Hepatocyte (in vitro differentiated cells): ENCODE measurements at regions not wholly inside any gene's neighbourhood (a gene's known extent, or its start where the extent isn't known, plus 50 kb on each side); places are given as distances from the start of the nearest gene placed in this dataset.

Experiments used
- CTCF ChIP-seq: fragments of 200-600 bp; sonication (generic); IDR thresholded peaks from 2 replicates; pipeline ENCODE4 v1.5.1; 2016; ENCODE audit warnings: antibody characterized with exemption, mild to moderate bottlenecking; ENCODE audit not compliant: poor library complexity
- EZH2 ChIP-seq: fragments of 200-600 bp; sonication (generic); IDR thresholded peaks from 2 replicates; pipeline ENCODE4 v1.6.1; 2016; ENCODE audit warnings: antibody characterized with exemption, mild to moderate bottlenecking, borderline replicate concordance
- EZH2phosphoT487 ChIP-seq: fragments of 200-600 bp; sonication (generic); IDR thresholded peaks from one replicate; pipeline ENCODE4 v1.6.1; 2018; ENCODE audit warnings: antibody characterized with exemption, mild to moderate bottlenecking, low read depth, moderate library complexity; ENCODE audit not compliant: unreplicated experiment, severe bottlenecking

DNA sequence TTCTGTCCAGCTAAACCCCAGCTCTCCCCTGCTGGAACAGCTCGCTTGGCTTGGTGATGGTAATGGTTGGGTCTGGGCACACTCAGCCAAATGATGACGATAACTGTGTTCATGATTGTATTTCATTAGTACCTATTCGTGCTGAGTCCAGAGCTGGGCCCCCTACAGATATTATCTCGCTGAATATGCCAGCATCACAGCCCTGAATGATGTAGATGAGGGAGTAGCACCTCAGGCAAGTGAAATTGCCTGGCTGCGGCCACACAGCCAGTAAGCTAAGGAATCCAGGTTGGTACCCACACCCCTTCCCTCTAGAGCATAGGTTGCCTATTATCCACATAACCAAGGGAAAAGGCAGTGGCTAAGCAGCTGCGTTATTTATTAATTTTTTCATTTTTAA is 163.5 kb downstream of the KTN1 start:
- no peak for TF ChIP-seq CTCF
- TF ChIP-seq EZH2phosphoT487, result no peak
- TF ChIP-seq EZH2, result no peak
